Testis (tissue), 2 donors: ENCODE measurements at regions not wholly inside any gene's neighbourhood (a gene's known extent, or its start where the extent isn't known, plus 50 kb on each side); places are given as distances from the start of the nearest gene placed in this dataset.

Experiments used
- DNase-seq: peaks from one replicate; pipeline ENCODE4 v3.0.0-alpha.2; 2019
- H3K27ac ChIP-seq, 2 donors: fragments of 200-600 bp; sonication (generic); one replicate each; pipeline ENCODE4 v1.5.1; 2019
- H3K27me3 ChIP-seq: fragments of 200-600 bp; sonication (generic); one replicate; pipeline ENCODE4 v1.5.1; 2019
- H3K36me3 ChIP-seq: fragments of 200-600 bp; sonication (generic); one replicate; pipeline ENCODE4 v1.5.1; 2017; ENCODE audit warnings: low read depth; ENCODE audit errors: missing control alignments
- H3K4me1 ChIP-seq: fragments of 200-600 bp; sonication (generic); one replicate; pipeline ENCODE4 v1.5.1; 2019
- H3K4me3 ChIP-seq, 2 donors: fragments of 200-600 bp; sonication (generic); one replicate each; pipeline ENCODE4 v1.5.1; 2017 to 2019
- H3K9me3 ChIP-seq: fragments of 200-600 bp; sonication (generic); one replicate; pipeline ENCODE4 v1.5.1; 2017
- CTCF ChIP-seq, 3 experiments: fragments of 450-650 bp in 2 of 3; fragments of 200-600 bp in 1 of 3; sonication (generic) in 1 of 3; IDR thresholded peaks; one replicate each; pipeline ENCODE4 v1.5.1; 2016 to 2019; ENCODE audit warnings: antibody characterized with exemption in 3 of 3, mild to moderate bottlenecking in 2 of 3, moderate library complexity in 1 of 3
- POLR2A ChIP-seq: fragments of 450-650 bp; IDR thresholded peaks from one replicate; pipeline ENCODE4 v1.6.1; 2017; ENCODE audit warnings: antibody characterized with exemption, mild to moderate bottlenecking, moderate library complexity
- WGBS, 2 donors: methylation state at CpG; one replicate each; pipeline ENCODE4 v1.1.5; 2018; 5-methylcytosine and 5-hydroxymethylcytosine counted together
- intact Hi-C: fragments of 100-400 bp; cut with DNase I; formaldehyde crosslinking; loops from one replicate; pipeline ENCODE4 v1.15.1; 2023; ENCODE audit warnings: low total_unique reads

DNA sequence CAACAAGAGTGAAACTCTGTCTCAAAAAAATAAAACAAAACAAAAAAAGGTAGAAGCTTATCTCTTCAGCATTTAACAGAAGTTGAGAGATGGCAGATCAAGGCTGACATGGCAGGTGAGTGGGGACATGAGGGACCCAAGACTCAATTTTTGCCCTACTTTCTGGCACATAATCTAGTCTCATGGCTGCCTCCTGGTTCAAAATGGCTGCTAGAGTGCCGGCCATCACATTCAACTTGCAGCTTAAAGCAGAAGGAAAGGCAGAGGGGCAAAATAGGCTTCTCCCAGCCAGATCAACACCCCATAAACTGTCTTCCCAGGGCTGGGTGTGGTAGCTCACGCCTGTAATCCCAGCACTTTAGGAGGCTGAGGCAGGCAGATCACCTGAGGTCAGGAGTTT, 784.9 kb downstream of the MED13L start:
- intact Hi-C loops, result no loop called here
- 95 to 100% methylated on average over 2 of the region's 2 CpGs for WGBS, 2 donors
- Histone ChIP-seq H3K27ac (no peak overlapping the region), H3K27me3 (no peaks in the 10 kb centered on the region), H3K4me3 (no peak overlapping the region), H3K9me3 (no peaks in the 10 kb centered on the region), H3K36me3 (no peaks in the 10 kb centered on the region), H3K4me1 (no peaks in the 10 kb centered on the region)
- TF ChIP-seq POLR2A, result no peak
- TF ChIP-seq CTCF (IDR thresholded peaks at IDR 0.05), result no peak
- DNase-seq, result no peak

GRCh38 chr12:115491511-115492250, 785.8 kb downstream of the MED13L start:
- 86 to 88% methylated on average over 8 of the region's 8 CpGs for WGBS, 2 donors
- no peak overlapping the region for H3K4me3 ChIP-seq
- no peak for TF ChIP-seq CTCF (IDR thresholded peaks at IDR 0.05)
- TF ChIP-seq POLR2A, result no peak
- no peak for DNase-seq
- no peaks in the 10 kb centered on the region for H3K4me1 ChIP-seq
- no peaks in the 10 kb centered on the region for H3K27me3 ChIP-seq
- H3K36me3 ChIP-seq, result no peaks in the 10 kb centered on the region
- H3K27ac ChIP-seq, result no peak overlapping the region
- H3K9me3 ChIP-seq, result no peaks in the 10 kb centered on the region
- intact Hi-C loops, result no loop called here

DNA sequence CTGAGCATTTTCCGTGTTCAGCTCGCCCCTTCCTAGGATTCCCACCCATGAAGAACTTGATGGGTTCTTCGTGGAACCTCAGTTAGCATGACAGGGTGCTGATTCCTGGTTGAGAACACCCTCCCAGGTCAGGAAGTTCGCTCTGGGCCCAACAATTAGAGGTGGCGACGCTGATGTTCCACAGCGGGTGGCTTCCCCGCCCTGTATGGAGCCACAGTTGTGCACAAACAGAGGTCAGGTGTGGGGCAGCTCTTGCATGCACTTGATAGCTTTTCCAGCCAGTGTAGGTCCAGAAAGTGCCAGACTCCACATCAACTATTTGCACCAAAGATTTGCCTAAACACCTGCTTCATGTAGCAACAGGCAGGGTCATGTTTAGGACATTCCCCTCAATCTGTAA, 788.2 kb downstream of the MED13L start:
- no peaks in the 10 kb centered on the region for H3K36me3 ChIP-seq
- no peaks in the 10 kb centered on the region for H3K27me3 ChIP-seq
- DNase-seq, result no peak
- no peak overlapping the region for H3K4me3 ChIP-seq
- intact Hi-C loops, result no loop called here
- H3K27ac ChIP-seq, result no peak overlapping the region
- H3K9me3 ChIP-seq, result no peaks in the 10 kb centered on the region
- 85 to 86% methylated on average over 8 of the region's 8 CpGs for WGBS, 2 donors
- no peaks in the 10 kb centered on the region for H3K4me1 ChIP-seq
- no peak for TF ChIP-seq POLR2A
- TF ChIP-seq CTCF (IDR thresholded peaks at IDR 0.05), result no peak

DNA sequence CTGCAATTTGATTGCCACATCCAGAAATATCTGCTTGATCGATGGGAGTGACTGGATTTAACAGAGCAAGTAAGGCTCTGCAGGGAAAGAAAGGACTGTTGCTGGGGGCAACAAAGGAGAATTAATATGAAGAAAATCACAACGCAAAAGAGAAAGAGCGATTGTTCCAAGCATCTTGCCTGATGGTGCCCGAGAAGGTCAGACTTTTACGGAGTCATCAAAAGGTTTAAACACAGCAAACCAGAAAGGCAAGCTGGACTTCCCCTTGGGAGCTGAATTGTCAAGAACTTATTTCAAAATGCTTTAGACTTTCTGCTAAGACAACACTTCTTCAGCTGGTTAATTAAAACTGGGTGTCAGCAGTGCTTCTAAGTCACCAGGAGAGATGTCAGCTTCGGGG, 791.5 kb downstream of the MED13L start:
- H3K27me3 ChIP-seq, result no peaks in the 10 kb centered on the region
- H3K27ac ChIP-seq, result no peak overlapping the region
- DNase-seq, result no peak
- H3K4me1 ChIP-seq, result no peaks in the 10 kb centered on the region
- 69 to 70% methylated on average over 6 of the region's 6 CpGs for WGBS, 2 donors
- intact Hi-C loops, result no loop called here
- TF ChIP-seq CTCF (IDR thresholded peaks at IDR 0.05) (no peak), POLR2A (no peak)
- no peaks in the 10 kb centered on the region for H3K9me3 ChIP-seq
- H3K4me3 ChIP-seq, result no peak overlapping the region
- H3K36me3 ChIP-seq, result no peaks in the 10 kb centered on the region

DNA sequence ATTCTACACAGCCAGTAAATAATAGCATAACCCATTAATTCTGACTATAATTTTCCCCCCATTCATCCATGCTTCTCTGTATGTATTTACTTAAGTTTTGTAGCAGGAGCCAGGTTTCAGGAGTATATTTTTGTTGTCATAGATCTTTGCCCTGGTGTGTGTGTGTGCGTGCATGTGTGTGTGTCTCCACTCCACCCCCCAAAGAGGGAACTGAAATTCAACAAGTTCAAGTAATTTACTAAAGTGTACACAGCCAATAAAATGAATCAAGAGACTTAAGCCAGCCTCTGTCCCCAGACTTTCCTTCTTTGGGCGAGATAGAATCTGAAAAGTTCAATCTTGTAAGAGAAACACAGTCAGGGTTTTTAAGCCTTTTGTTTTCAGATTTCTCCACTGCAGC, 792.0 kb downstream of the MED13L start:
- TF ChIP-seq CTCF (IDR thresholded peaks at IDR 0.05) (no peak), POLR2A (no peak)
- Histone ChIP-seq H3K4me3 (no peak overlapping the region), H3K36me3 (no peaks in the 10 kb centered on the region), H3K4me1 (no peaks in the 10 kb centered on the region), H3K27ac (no peak overlapping the region), H3K9me3 (no peaks in the 10 kb centered on the region), H3K27me3 (no peaks in the 10 kb centered on the region)
- intact Hi-C loops, result no loop called here
- no peak for DNase-seq
- WGBS, 2 donors, result 89 to 90% methylated on average over 2 of the region's 2 CpGs
